H1 (cell line): ENCODE measurements at regions not wholly inside any gene's neighbourhood (a gene's known extent, or its start where the extent isn't known, plus 50 kb on each side); places are given as distances from the start of the nearest gene placed in this dataset.

Experiments
- CTCF ChIA-PET: fragments of 300-600 bp; sonication (Branson Sonifier 250); formaldehyde crosslinking; loops from one replicate; lab custom pipeline; 2021; ENCODE audit not compliant: partially characterized antibody; lab: Charles Lee
- POLR2A ChIA-PET: fragments of 300-600 bp; sonication (Branson Sonifier 250); formaldehyde crosslinking; loops from one replicate; lab custom pipeline; 2021; ENCODE audit warnings: inconsistent platforms; ENCODE audit not compliant: partially characterized antibody; lab: Charles Lee
- DNase-seq, 2 experiments: peaks; one replicate each; pipeline versions ENCODE4 v3.0.0 to v3.0.0-alpha.2; 2010 to 2022; ENCODE audit warnings: low spot score in 2 of 2, low read depth in 1 of 2, mixed read lengths in 1 of 2
- FAIRE-seq: peaks from 2 replicates; lab custom pipeline; 2011; peaks lifted over from hg19 to GRCh38; lab: Jason Lieb, UNC
- H2AFZ ChIP-seq: 2 replicates; pipeline ENCODE4 v1.8.1; 2012; ENCODE audit warnings: low read length, inconsistent platforms
- H2AK5ac ChIP-seq: 2 replicates; pipeline ENCODE4 v1.6.1; 2013; ENCODE audit warnings: low read depth, low read length
- H2BK120ac ChIP-seq: replicated peaks from 2 replicates; pipeline ENCODE3; 2013; ENCODE audit warnings: low read depth, low read length, inconsistent platforms
- H2BK12ac ChIP-seq: 2 replicates; pipeline ENCODE4 v1.6.1; 2013; ENCODE audit warnings: low read depth, low read length
- H2BK15ac ChIP-seq: 2 replicates; pipeline ENCODE4 v1.6.1; 2013; ENCODE audit warnings: low read length
- H2BK20ac ChIP-seq: 2 replicates; pipeline ENCODE4 v1.6.1; 2013; ENCODE audit warnings: low read length
- H2BK5ac ChIP-seq: 2 replicates; pipeline ENCODE4 v1.6.1; 2013; ENCODE audit warnings: low read depth, low read length
- H3K14ac ChIP-seq: 2 replicates; pipeline ENCODE4 v1.6.1; 2013; ENCODE audit warnings: inconsistent platforms; ENCODE audit not compliant: insufficient read length
- H3K18ac ChIP-seq: 2 replicates; pipeline ENCODE4 v1.6.1; 2013; ENCODE audit warnings: low read length; ENCODE audit errors: extremely low read depth
- H3K23ac ChIP-seq: 2 replicates; pipeline ENCODE4 v1.6.1; 2013; ENCODE audit warnings: inconsistent platforms; ENCODE audit not compliant: insufficient read length
- H3K23me2 ChIP-seq: 2 replicates; pipeline ENCODE4 v1.6.1; 2013; ENCODE audit warnings: low read depth, low read length
- H3K27ac ChIP-seq: 2 replicates; pipeline ENCODE4 v1.6.1; 2011; ENCODE audit warnings: low read depth, low read length, inconsistent platforms
- H3K27me3 ChIP-seq, 4 experiments: replicated peaks in 1 of 4; 1 replicate in 1 of 4; 2 replicates in 3 of 4; pipeline versions ENCODE4 v1.6.1 to v1.8.1; 2011 to 2013; ENCODE audit warnings: low read length in 3 of 4, mild to moderate bottlenecking in 3 of 4, inconsistent platforms in 2 of 4, mixed read lengths in 2 of 4, moderate library complexity in 1 of 4; ENCODE audit not compliant: control insufficient read depth in 3 of 4, insufficient read depth in 3 of 4; ENCODE audit errors: extremely low read depth in 1 of 4
- H3K36me3 ChIP-seq, 4 experiments: 2 replicates each; pipeline versions ENCODE4 v1.6.1 to v1.8.1; 2011 to 2013; ENCODE audit warnings: mild to moderate bottlenecking in 4 of 4, low read length in 3 of 4, moderate library complexity in 2 of 4, control low read depth in 1 of 4, inconsistent platforms in 1 of 4; ENCODE audit not compliant: insufficient read depth in 4 of 4, control insufficient read depth in 2 of 4
- H3K4ac ChIP-seq: replicated peaks from 2 replicates; pipeline ENCODE3; 2013; ENCODE audit warnings: low read length, low read depth, mixed read lengths, inconsistent platforms; ENCODE audit not compliant: insufficient read length
- H3K4me1 ChIP-seq, 4 experiments: replicated peaks in 1 of 4; 1 replicate in 1 of 4; 2 replicates in 3 of 4; pipeline versions ENCODE4 v1.6.1 to v1.8.1; 2011 to 2013; ENCODE audit warnings: low read length in 3 of 4, inconsistent platforms in 2 of 4, mixed read lengths in 1 of 4; ENCODE audit not compliant: insufficient read depth in 4 of 4, control insufficient read depth in 3 of 4
- H3K4me2 ChIP-seq, 2 experiments: 2 replicates each; pipeline versions ENCODE4 v1.6.1 to v1.8.1; 2011 to 2013; ENCODE audit warnings: low read depth in 2 of 2, low read length in 2 of 2, control low read depth in 1 of 2, inconsistent platforms in 1 of 2, mild to moderate bottlenecking in 1 of 2; ENCODE audit not compliant: insufficient read depth in 1 of 2
- H3K4me3 ChIP-seq, 4 experiments: fragments of 200-600, 300-600 bp in 1 of 4; sonication (generic), shearing (Covaris generic), sonication (Bioruptor Twin) in 1 of 4; 2 replicates each; pipeline versions ENCODE4 v1.5.1 to v1.8.1; 2011 to 2016; ENCODE audit warnings: low read length in 4 of 4, low read depth in 3 of 4, control low read depth in 2 of 4, inconsistent platforms in 2 of 4, mild to moderate bottlenecking in 2 of 4, mixed read lengths in 1 of 4, moderate library complexity in 1 of 4; ENCODE audit not compliant: insufficient read depth in 2 of 4; ENCODE audit errors: extremely low read depth in 1 of 4
- H3K56ac ChIP-seq: replicated peaks from 2 replicates; pipeline ENCODE3; 2013; ENCODE audit warnings: low read depth, mild to moderate bottlenecking, mixed read lengths, low read length, inconsistent platforms; ENCODE audit not compliant: insufficient read length
- H3K79me1 ChIP-seq: 2 replicates; pipeline ENCODE4 v1.6.1; 2013; ENCODE audit warnings: low read depth, low read length, control low read depth
- H3K79me2 ChIP-seq, 2 experiments: 2 replicates each; pipeline versions ENCODE4 v1.6.1 to v1.8.1; 2012 to 2013; ENCODE audit warnings: low read length in 2 of 2, mild to moderate bottlenecking in 2 of 2, inconsistent platforms in 1 of 2; ENCODE audit not compliant: insufficient read depth in 2 of 2, control insufficient read depth in 1 of 2
- H3K9ac ChIP-seq, 4 experiments: replicated peaks in 1 of 4; 1 replicate in 1 of 4; 2 replicates in 3 of 4; pipeline versions ENCODE4 v1.6.1 to v1.8.1; 2011 to 2013; ENCODE audit warnings: low read depth in 3 of 4, low read length in 3 of 4, control low read depth in 2 of 4, mild to moderate bottlenecking in 2 of 4, moderate library complexity in 2 of 4, inconsistent platforms in 1 of 4; ENCODE audit errors: extremely low read depth in 1 of 4
- H3K9me3 ChIP-seq, 2 experiments: 2 replicates each; pipeline versions ENCODE4 v1.6.1 to v1.8.1; 2012 to 2013; ENCODE audit warnings: mild to moderate bottlenecking in 2 of 2, moderate library complexity in 2 of 2, control low read depth in 1 of 2, inconsistent platforms in 1 of 2, low read depth in 1 of 2, low read length in 1 of 2, mixed read lengths in 1 of 2; ENCODE audit not compliant: insufficient read depth in 2 of 2
- H4K20me1 ChIP-seq, 2 experiments: replicated peaks in 1 of 2; 2 replicates each; pipeline versions ENCODE3 to v1.8.1; 2011 to 2013; ENCODE audit warnings: inconsistent platforms in 2 of 2, low read length in 2 of 2, mild to moderate bottlenecking in 1 of 2; ENCODE audit not compliant: insufficient read depth in 2 of 2, control insufficient read depth in 1 of 2
- H4K5ac ChIP-seq: 2 replicates; pipeline ENCODE4 v1.6.1; 2013; ENCODE audit warnings: low read length, low read depth, mixed read lengths, inconsistent platforms; ENCODE audit not compliant: insufficient read length
- H4K8ac ChIP-seq: 2 replicates; pipeline ENCODE4 v1.8.0; 2013; ENCODE audit warnings: mild to moderate bottlenecking, moderate library complexity, low read length, inconsistent platforms; ENCODE audit not compliant: insufficient read depth; ENCODE audit errors: extremely low read depth
- H4K91ac ChIP-seq: replicated peaks from 2 replicates; pipeline ENCODE3; 2013; ENCODE audit warnings: low read length, mixed read lengths, inconsistent platforms; ENCODE audit not compliant: insufficient read length
- WGBS, 2 experiments: shearing (Covaris generic) in 1 of 2; methylation state at CpG; one replicate each; pipeline versions ENCODE4 v1.1.6 to v1.1.7; 2013 to 2015; ENCODE audit warnings: low lambda C conversion rate in 2 of 2, mixed read lengths in 2 of 2, inconsistent platforms in 1 of 2, low coverage in 1 of 2, missing lambda C conversion rate in 1 of 2; ENCODE audit not compliant: insufficient replicate concordance in 2 of 2, insufficient coverage in 1 of 2, insufficient read length in 1 of 2; ENCODE audit errors: extremely low coverage in 1 of 2, missing lambda C conversion rate in 1 of 2; 5-methylcytosine and 5-hydroxymethylcytosine counted together

DNA sequence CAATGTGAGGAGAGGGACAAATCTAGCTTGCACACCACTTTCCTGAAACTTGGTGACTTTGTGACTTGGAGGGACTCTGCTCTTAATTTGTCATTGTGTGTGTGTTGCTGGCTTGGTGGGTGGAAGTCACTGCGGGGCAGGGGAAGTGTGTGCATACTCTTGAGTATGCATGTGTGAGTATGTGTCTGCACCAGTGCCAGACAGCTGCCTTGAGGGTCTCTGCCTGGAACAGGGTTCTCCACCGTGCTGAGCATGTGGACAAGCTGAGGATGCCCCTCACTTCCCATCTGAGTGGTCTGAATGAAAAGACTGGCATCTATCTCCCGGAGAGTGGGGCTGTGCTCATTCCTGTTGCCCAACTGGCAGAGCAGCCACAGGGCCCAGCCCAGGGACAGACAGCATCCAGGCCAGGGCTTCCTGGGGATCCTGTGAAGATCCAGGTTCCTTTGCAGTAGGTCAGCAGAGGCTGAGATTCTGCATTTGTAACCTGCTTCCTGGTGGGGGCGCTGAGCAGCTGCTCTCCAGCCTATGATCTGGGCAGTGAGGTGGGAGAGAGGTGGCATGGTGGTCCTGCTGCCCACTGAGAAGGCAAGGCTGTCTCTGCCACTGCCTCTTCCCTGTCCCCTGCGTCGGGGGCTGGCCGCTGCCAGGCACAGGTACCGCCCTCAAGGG lies 138.9 kb upstream of the HAAO start:
- POLR2A ChIA-PET: no interaction called here
- no peak overlapping the region for H3K27ac ChIP-seq
- no peaks in the 10 kb centered on the region for H3K27me3 ChIP-seq
- H3K9ac ChIP-seq: no peak overlapping the region
- no peaks in the 10 kb centered on the region for H3K23me2 ChIP-seq
- H3K36me3 ChIP-seq: no peaks in the 10 kb centered on the region
- 62% methylated on average over 8 of the region's 8 CpGs; no CpG with 5 or more reads in 1 of the 2 experiments for WGBS, 2 experiments
- peak overlapping the region; percentile 66; the same call in 1 of the 2 replicates for H2BK15ac ChIP-seq
- no peaks in the 10 kb centered on the region for H3K9me3 ChIP-seq
- FAIRE-seq: no peak
- peak overlapping the region; percentile 87; the same call in 1 of the 2 replicates for H2BK20ac ChIP-seq
- H2AK5ac ChIP-seq: peak overlapping the region; percentile 7; the same call in 1 of the 2 replicates
- H3K4me2 ChIP-seq: no peak overlapping the region
- H2BK12ac ChIP-seq: peak overlapping the region; percentile 61; the same call in 1 of the 2 replicates
- no peak overlapping the region for H3K4me3 ChIP-seq
- peak overlapping the region; percentile 66; the same call in 1 of the 2 replicates for H4K8ac ChIP-seq
- peaks cover 19 to 28% (median 24%) of the 10 kb centered on the region in 4 experiments for H3K4me1 ChIP-seq
- peak overlapping the region; percentile 73; the same call in 1 of the 2 replicates for H3K18ac ChIP-seq
- H2BK5ac ChIP-seq: peak overlapping the region; percentile 29; the same call in 1 of the 2 replicates
- peak overlapping the region; percentile 33 for H2BK120ac ChIP-seq
- H2AFZ ChIP-seq: peak overlapping the region; percentile 37; the same call in 1 of the 2 replicates
- no peaks in the 10 kb centered on the region for H4K20me1 ChIP-seq
- H3K4ac ChIP-seq: peak overlapping the region; percentile 87
- CTCF ChIA-PET: interaction anchor here (0.6 to 13.3 kb wide), 22 partner anchors 12 to 665 kb away, joined by 3 to 217 read pairs (median 5); partner anchors contain the start of gene THADA
- H3K79me1 ChIP-seq: no peaks in the 10 kb centered on the region
- peak overlapping the region; percentile 17 for H3K56ac ChIP-seq
- no peaks in the 10 kb centered on the region for H3K79me2 ChIP-seq
- peak; percentile 33 to 78 for DNase-seq
- peak overlapping the region; percentile 88 for H4K5ac ChIP-seq
- no peak overlapping the region for H3K23ac ChIP-seq
- H4K91ac ChIP-seq: peak overlapping the region; percentile 92
- no peak overlapping the region for H3K14ac ChIP-seq
